Occipital lobe (tissue), 1 donor: ENCODE measurements at regions not wholly inside any gene's neighbourhood (a gene's known extent, or its start where the extent isn't known, plus 50 kb on each side); places are given as distances from the start of the nearest gene placed in this dataset.

ENCODE experiments used
- DNase-seq: peaks from one replicate; lab custom pipeline; 2025; lab: John Stamatoyannopoulos, UW

GRCh38 chr6:139833592-139833991 lies 459.1 kb upstream of the CITED2 start:
- no peak for DNase-seq

- DNase-seq = no peak
Observed at GRCh38 chr6:139832493-139833305, 458.3 kb upstream of the CITED2 start.

GRCh38 chr6:139829576-139829975 lies 455.1 kb upstream of the CITED2 start:
- DNase-seq = no peak

- no peak for DNase-seq
Observed at GRCh38 chr6:139828751-139829519, 454.5 kb upstream of the CITED2 start.

GRCh38 chr6:139825935-139826374 lies 451.5 kb upstream of the CITED2 start:
- DNase-seq = no peak

- no peak for DNase-seq
Observed at GRCh38 chr6:139824864-139825263, 450.4 kb upstream of the CITED2 start.

GRCh38 chr6:139823808-139824126 lies 449.3 kb upstream of the CITED2 start:
- no peak for DNase-seq

- DNase-seq = no peak
Observed at GRCh38 chr6:139823099-139823807, 448.8 kb upstream of the CITED2 start.

- no peak for DNase-seq
Observed at GRCh38 chr6:139821676-139822223, 447.3 kb upstream of the CITED2 start.

- no peak for DNase-seq
Observed at GRCh38 chr6:139820210-139820609, 445.8 kb upstream of the CITED2 start.

GRCh38 chr6:139819776-139820175 lies 445.3 kb upstream of the CITED2 start:
- no peak for DNase-seq

GRCh38 chr6:139812939-139813338 lies 438.5 kb upstream of the CITED2 start:
- no peak for DNase-seq

- no peak for DNase-seq
Observed at GRCh38 chr6:139801571-139802321, 427.3 kb upstream of the CITED2 start.

GRCh38 chr6:139800837-139801236 lies 426.4 kb upstream of the CITED2 start:
- DNase-seq = no peak

GRCh38 chr6:139790527-139790926 lies 416.1 kb upstream of the CITED2 start:
- no peak for DNase-seq

- no peak for DNase-seq
Observed at GRCh38 chr6:139784222-139784769, 409.8 kb upstream of the CITED2 start.

GRCh38 chr6:139779988-139780774 lies 405.7 kb upstream of the CITED2 start:
- DNase-seq = no peak

GRCh38 chr6:139778688-139779087 lies 404.2 kb upstream of the CITED2 start:
- no peak for DNase-seq

- no peak for DNase-seq
Observed at GRCh38 chr6:139778106-139778505, 403.7 kb upstream of the CITED2 start.
